ENCODE measurements at regions not wholly inside any gene's neighbourhood (a gene's known extent, or its start where the extent isn't known, plus 50 kb on each side); places are given as distances from the start of the nearest gene placed in this dataset.

- WGBS, 5 donors, result 87 to 93% (median 89%) methylated on average over 4 of the region's 4 CpGs
- no peaks in the 10 kb centered on the region for H3K36me3 ChIP-seq
- no peak overlapping the region for H3K27ac ChIP-seq
- H3K4me3 ChIP-seq, result no peak overlapping the region
- no peak for TF ChIP-seq POLR2A (IDR thresholded peaks at IDR 0.05)
- TF ChIP-seq POLR2AphosphoS5 (IDR thresholded peaks at IDR 0.05), result no peak
- no peak for TF ChIP-seq CTCF (IDR thresholded peaks at IDR 0.05)
- TF ChIP-seq EP300 (IDR thresholded peaks at IDR 0.05), result no peak
- no peaks in the 10 kb centered on the region for H3K4me1 ChIP-seq
- intact Hi-C loops (cut with DNase I; ENCODE audit: low total_unique reads), result no loop called here
- H3K27me3 ChIP-seq, result no peaks in the 10 kb centered on the region
- DNase-seq, result no peak
- no peaks in the 10 kb centered on the region for H3K9me3 ChIP-seq
Observed at GRCh38 chr2:103287746-103288145, 525.9 kb downstream of the TMEM182 start.

GRCh38 chr2:103288696-103289095 is 526.9 kb downstream of the TMEM182 start:
- peaks cover 0 to 9% (median 0%) of the 10 kb centered on the region in 3 donors for H3K27me3 ChIP-seq

GRCh38 chr2:103289105-103289725 is 527.4 kb downstream of the TMEM182 start:
- TF ChIP-seq POLR2AphosphoS5 (IDR thresholded peaks at IDR 0.05) (no peak), CTCF (IDR thresholded peaks at IDR 0.05) (no peak), POLR2A (IDR thresholded peaks at IDR 0.05) (no peak), EP300 (IDR thresholded peaks at IDR 0.05) (no peak)
- no peaks in the 10 kb centered on the region for H3K36me3 ChIP-seq
- WGBS, 5 donors, result 38 to 41% (median 39%) methylated on average over 5 of the region's 5 CpGs
- H3K27ac ChIP-seq, result no peak overlapping the region
- DNase-seq, result peak in 1 of 2 donors; percentile 29
- H3K4me1 ChIP-seq, result no peaks in the 10 kb centered on the region
- H3K4me3 ChIP-seq, result no peak overlapping the region
- H3K9me3 ChIP-seq, result no peaks in the 10 kb centered on the region
- intact Hi-C loops (cut with DNase I; ENCODE audit: low total_unique reads), result no loop called here
- H3K27me3 ChIP-seq, result peaks cover 0 to 9% (median 0%) of the 10 kb centered on the region in 3 donors

More at GRCh38 chr2:103288696-103289095, 526.9 kb downstream of the TMEM182 start:
- no peak for DNase-seq
- Histone ChIP-seq H3K4me3 (no peak overlapping the region), H3K27ac (no peak overlapping the region), H3K4me1 (no peaks in the 10 kb centered on the region), H3K9me3 (no peaks in the 10 kb centered on the region), H3K36me3 (no peaks in the 10 kb centered on the region)
- TF ChIP-seq CTCF (IDR thresholded peaks at IDR 0.05), result no peak
- no peak for TF ChIP-seq POLR2A (IDR thresholded peaks at IDR 0.05)
- TF ChIP-seq POLR2AphosphoS5 (IDR thresholded peaks at IDR 0.05), result no peak
- TF ChIP-seq EP300 (IDR thresholded peaks at IDR 0.05), result no peak
- 53 to 62% (median 59%) methylated on average over 5 of the region's 5 CpGs for WGBS, 5 donors
- intact Hi-C loops (cut with DNase I; ENCODE audit: low total_unique reads), result no loop called here

- WGBS, 5 donors, result 45 to 61% (median 48%) methylated on average over 6 of the region's 6 CpGs
- TF ChIP-seq POLR2A (IDR thresholded peaks at IDR 0.05) (no peak), CTCF (IDR thresholded peaks at IDR 0.05) (no peak), EP300 (IDR thresholded peaks at IDR 0.05) (no peak), POLR2AphosphoS5 (IDR thresholded peaks at IDR 0.05) (no peak)
- intact Hi-C loops (cut with DNase I; ENCODE audit: low total_unique reads), result no loop called here
- DNase-seq, result no peak
- Histone ChIP-seq H3K9me3 (no peaks in the 10 kb centered on the region), H3K4me1 (no peaks in the 10 kb centered on the region), H3K36me3 (no peaks in the 10 kb centered on the region), H3K27me3 (peaks cover 0 to 9% (median 0%) of the 10 kb centered on the region in 3 donors), H3K4me3 (no peak overlapping the region), H3K27ac (no peak overlapping the region)
Observed at GRCh38 chr2:103292573-103292972, 530.7 kb downstream of the TMEM182 start.
